Right kidney (tissue), 1 donor: ENCODE measurements at regions not wholly inside any gene's neighbourhood (a gene's known extent, or its start where the extent isn't known, plus 50 kb on each side); places are given as distances from the start of the nearest gene placed in this dataset.

Experiments used
- DNase-seq: peaks from one replicate; pipeline ENCODE4 v3.0.0-alpha.2; 2016

DNA sequence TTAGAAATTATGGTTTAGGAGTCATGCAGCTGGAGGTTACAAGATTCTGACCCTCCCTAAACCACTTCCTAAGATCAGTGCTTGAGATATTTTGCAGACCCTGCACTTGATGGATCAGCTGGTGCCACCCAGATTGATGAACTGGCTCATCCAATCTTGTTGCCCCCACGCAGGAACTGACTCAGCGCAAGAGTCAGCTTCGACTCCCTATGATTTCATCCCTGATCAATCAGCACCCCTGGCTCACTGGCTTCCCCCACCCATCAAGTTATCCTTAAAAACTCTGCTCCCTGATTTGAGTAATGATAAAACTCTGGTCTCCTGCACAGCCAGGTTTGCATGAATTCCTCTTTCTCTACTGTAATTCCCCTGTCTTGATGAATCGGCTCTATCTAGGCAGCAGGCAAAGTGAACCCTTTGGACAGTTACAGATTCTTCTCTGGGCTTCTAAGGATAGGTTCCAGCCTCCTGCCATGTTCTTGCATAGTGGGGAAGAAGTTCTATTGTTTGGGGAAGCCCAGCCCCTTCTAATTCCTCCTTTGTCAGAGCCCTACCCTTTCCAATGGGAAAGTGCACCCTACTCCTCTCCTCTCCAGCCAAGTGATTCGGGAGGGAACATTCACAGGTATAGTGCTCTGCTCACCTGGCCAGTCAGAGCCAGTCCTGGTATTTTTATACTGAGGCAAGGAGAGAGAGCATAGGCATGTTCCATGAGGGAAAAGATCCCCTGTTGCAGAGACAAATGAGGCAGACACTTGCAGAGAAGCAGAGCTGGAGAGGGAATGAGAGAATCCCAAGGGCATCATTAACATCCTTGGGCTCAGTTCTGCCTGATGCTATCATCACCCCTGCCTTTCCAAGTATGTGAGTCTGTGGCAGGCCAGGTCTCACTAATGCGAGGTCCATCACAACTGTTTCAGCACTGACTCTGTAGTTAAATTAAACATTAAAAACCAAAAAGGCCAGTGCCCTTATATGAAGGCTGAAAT is 224.4 kb upstream of the GALNT17 start:
- DNase-seq = no peak

DNA sequence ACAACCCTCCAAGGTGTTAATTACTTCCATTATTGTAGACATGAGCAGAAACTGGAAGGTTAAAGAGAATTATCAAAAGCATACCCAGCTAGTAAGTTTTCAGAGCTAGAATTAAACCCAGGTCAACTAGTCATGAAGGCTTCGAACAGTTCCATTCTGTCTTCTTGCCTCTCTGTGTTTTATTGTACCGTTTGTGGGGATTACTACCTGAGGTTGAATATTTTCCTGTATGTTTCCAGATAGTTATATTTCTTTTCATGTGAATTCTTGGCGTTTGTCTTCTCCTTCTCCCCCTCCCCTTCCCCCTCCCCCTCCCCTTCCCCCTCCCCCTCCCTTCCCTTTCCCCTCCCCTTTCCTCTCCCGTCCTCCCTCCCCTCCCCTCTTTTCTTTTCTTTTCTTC is 218.0 kb upstream of the GALNT17 start:
- no peak for DNase-seq

DNA sequence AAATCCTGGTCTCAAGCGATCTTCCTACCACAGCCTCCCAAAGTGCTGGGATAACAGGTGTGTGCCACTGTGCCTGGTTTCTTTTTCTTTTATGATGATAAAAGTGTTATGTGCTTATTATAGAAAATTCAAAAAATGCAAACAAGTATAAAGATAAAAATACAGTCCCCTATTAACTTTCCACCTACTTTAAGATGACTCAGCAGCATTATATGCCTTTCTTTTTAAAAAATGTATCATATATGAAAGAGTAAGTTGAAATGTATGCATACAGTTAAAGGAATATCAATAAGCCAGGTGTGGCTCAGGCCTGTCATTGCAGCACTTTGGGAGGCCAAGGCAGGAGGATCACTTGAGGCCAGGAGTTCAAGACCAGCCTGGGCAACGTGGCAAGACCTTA is 216.9 kb upstream of the GALNT17 start:
- DNase-seq = no peak

DNA sequence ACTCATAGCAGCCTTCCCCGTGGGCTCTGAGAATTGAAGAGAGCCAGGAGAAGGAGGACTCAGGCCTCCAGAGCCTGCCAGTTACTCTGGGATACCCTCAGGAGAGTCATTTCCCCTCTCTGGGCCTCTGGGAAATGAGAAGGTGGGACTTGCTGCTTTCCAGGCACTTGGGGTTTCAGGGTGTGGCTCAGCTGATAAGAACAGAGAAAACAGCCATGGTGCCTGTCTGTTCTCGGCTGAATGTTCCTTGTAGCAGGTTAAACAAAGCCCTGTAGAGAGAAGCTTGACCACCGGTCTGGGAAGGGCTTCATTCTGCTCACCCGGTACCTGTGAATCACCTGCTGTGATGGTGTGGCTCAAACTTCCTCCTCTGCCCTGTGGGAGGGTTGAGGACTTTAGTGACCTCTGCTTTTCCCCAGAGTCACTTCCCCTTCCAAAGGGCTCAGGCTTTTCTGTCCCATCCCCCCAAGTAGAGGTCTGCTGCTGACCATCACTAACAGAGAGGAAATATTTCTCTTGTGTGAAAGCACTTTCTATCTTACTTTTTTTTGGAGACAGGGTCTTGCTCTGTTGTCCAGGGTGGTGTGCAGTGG is 212.4 kb upstream of the GALNT17 start:
- no peak for DNase-seq

DNA sequence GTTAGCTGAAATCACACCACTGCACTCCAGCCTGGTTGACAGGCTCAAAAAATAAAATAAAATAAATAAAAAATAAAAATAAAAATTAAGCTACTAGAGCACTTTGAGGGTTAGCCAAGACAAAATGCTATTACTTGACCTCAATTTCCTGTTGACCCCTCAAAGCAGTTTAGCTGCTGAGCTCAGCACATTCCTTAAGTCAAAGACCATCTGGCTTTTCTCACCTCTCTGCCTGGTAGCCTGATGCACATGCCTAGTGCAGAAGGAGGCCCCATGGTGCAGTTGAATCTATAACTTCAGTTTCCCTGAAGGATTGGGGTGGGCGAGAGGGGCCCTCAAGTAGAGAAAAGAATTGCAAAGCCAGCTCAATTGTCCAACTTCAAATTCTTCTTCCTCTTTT is 211.1 kb upstream of the GALNT17 start:
- DNase-seq = peak; percentile 33

DNA sequence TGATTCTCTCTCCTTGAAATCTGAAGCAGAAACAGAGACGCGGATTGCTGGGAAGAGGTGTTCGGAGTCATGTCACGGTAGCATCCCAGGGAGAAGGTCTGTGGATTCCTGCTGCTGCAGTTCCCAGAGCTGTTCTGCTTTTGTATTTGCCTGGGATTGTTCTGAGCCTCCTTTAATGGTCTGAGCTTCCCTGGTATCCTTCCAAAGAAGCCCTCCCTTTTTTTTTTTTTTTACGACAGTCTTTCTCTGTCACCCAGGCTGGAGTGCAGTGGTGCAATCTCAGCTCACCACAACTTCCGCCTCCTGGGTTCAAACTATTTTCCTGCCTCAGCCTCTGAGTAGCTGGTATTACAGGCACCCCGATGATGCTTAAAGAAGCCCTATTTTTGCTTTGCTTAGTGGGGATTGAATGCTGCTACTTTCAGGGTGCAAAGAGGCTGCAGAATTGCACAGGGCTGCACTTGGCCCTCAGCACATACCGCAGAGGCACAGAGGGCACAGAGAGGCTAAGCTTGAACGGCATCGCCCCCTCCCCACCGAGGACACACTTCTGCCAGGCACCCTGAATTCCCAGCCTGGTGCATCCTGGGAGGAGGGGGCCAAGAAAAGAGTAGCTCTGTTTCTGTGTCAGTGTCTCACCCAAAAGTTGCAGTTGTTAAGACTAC is 208.6 kb upstream of the GALNT17 start:
- no peak for DNase-seq

DNA sequence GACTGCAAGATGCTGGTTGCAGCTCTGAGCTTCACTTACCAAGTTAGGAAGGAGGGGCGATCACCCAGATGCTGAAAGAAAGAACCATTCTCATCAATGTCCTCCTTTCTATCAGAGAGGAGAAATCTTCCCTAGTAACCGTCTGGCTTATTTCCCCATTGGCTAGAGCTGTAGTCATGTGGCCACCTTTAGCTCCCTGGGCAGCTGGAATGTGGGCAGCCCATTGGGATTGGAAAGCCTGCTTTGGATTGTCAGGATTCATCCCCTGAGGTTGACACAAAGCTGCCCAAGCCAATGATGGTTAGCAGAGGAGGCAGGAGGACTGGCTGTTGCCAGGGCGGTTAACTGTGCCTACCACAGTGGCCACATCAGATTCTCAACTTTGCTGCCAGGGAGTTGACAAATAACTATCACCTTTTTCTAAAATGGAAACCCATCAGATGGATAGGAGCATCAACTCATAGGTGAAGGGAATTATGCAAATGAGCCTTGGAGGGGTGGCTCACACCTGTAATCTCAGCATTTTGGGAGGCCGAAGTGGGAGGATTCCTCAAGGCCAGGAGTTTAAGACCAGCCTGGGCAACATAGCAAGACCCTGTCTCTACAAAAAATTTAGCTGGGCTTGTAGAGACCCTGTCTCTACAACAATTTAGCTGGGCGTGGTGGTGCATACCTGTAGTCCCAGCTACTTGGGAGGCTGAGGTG is 206.4 kb upstream of the GALNT17 start:
- no peak for DNase-seq

DNA sequence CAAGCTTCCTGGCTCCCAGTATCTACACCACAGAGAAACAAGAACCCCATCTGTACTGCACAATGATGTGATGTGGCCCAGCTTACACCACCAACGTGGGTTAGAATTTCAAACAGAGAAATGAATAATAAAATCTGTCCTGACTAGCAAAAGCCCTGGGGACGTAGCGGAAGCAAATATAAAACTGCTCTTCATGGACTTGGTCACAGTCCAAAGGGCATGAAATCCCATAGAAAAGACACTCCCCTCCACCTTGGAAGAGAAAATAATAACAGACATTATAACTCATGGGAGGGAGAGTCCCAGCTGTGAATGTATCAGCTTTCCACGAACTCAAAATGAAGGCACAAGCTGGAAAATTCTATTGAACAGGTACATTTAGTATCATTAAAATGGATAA is 205.3 kb upstream of the GALNT17 start:
- no peak for DNase-seq

DNA sequence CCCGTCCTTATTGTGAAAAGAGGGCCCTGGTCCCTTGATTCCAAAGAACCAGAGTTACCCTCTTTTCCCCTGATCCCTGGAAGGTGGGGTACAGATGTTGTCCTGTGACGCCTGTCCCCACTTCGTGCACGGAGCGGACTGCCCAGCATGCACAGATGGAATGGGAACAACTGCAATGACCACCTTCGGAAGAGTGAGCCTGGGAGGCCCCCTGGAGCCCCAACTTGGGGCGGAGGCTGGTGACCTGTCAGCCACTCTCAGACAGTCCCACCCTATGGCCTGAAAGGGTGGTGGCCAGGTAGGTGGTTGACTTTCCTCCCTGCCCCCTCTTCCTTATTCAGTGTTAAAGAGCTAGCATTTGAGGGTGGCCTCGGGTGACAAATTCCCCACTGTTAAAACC is 196.6 kb upstream of the GALNT17 start:
- no peak for DNase-seq

DNA sequence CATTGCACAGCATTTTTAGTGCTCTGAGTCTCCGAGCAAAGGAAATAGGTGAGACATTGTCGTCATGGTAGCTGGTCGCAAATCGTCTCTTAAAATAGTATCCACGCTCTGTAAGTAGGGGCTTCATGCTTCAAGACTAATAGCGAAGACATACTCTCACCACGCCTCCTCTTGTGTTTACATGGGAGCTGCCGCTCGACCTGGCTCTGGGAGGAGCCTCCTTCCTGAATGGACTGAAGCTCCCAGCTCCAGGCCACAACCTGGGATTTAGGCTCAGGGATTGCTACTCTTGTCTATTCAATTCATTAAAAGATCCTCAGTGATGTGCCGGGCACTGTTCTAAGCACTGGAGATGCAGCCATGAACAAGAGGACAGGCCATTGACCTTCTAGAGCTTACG is 196.1 kb upstream of the GALNT17 start:
- no peak for DNase-seq

DNA sequence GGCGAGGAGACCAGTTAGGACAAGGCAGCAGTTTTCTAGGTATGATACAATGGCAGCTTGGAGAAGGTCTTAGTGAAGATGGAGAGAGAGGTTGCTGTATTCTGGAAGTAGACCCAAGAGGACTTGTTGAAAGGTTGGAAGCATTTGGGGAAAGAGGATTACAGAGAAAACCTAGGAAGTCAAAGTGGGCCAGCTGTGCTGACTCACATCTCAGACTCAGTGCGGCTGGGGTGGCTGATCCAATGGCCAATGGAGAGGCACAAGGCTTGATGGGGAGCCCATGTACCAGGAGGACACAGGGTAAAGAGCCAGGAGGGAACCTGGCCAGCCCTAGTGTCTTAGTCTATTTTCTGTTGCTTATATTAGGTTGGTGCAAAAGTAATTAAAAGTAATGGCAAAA is 194.5 kb upstream of the GALNT17 start:
- DNase-seq = no peak

DNA sequence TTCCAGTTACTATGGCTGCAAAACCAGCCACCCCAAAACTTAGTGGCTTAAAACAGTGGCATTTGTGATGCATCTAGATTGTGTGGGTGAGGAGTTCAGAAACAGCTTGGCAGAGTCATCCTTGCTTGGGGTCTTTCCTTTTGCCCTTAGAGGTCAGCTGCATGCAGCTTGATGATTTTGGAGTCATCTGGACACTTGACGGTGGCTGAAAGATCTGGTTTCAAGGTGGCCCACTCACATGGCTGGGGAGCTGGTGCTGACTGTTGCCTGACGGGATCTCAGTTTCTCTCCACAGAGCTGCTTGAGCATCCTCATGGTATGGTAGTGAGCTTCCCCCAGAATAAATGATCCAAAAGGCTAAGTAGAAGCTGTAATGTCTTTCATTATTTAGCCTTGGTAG is 191.3 kb upstream of the GALNT17 start:
- no peak for DNase-seq

DNA sequence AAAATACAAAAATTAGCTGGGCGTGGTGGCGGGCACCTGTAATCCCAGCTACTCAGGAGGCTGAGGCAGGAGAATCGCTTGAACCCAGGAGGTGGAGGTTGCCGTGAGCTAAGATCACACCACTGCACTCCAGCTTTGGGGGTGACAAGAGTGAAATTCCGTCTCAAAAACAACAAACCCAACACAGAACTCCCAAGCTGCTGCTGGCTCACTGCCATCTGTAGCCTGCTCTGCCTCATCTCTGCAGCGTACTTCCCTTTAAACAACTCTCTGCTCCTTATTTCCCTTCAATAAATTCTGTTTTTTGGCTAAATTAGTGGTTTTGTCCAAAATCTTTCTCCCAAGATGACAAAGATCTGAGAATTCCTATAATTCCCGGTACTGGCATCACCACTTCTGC is 189.2 kb upstream of the GALNT17 start:
- no peak for DNase-seq

DNA sequence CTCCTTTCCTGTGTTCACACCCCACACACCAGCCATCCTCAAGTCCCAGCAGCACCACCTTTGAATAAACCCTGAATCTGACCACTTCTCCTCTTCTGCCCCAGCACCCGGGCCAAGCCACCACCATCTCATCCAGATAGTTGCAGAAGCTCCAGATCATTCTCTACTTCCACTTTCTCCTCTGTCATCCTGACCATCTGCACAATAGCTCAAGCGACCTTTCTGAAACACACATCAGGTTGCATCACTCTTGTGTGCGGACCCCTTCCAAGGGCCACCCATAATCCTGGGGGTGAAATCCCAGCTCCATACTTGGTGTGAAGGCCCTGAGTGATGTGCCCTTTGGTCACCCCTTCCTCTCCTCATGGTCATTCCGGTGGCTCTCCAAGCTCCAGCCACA is 187.4 kb upstream of the GALNT17 start:
- DNase-seq = no peak

DNA sequence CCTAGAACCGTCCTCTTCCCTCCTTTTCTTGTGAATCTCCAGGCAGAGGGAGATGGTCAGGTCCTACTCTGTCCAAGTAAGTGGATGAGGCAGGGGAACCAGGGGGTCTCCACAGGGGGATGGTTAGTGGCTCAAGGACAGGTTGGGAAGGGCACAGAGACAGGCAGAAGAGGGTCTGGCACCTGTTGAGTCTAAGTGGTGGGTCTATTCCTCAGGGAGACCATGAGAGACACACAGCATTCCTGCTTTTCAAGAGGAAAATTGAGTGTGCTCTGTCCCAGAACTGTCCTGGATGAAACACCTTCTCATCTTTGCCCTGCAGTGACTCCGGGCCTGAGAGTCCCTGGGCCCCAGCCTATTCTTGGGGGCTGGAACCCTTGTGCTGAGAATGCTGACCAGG is 184.8 kb upstream of the GALNT17 start:
- DNase-seq = no peak

DNA sequence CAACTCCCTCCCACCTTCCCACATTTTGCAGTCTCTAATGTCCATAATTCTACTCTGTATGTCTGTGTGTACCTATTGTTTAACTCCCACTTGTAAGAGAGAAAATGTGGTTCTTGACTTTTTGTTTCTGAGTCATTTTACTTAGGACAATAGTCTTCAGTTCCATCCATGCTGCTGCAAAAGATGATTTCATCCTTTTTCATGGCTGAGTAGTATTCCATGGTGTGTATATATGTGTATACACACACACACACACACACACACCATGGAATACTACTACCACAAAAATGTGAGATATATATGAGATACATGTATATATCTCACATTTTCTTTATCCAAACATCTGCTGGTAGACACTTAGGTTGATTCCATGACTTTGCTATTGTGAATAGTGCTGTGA is 182.1 kb upstream of the GALNT17 start:
- DNase-seq = no peak

DNA sequence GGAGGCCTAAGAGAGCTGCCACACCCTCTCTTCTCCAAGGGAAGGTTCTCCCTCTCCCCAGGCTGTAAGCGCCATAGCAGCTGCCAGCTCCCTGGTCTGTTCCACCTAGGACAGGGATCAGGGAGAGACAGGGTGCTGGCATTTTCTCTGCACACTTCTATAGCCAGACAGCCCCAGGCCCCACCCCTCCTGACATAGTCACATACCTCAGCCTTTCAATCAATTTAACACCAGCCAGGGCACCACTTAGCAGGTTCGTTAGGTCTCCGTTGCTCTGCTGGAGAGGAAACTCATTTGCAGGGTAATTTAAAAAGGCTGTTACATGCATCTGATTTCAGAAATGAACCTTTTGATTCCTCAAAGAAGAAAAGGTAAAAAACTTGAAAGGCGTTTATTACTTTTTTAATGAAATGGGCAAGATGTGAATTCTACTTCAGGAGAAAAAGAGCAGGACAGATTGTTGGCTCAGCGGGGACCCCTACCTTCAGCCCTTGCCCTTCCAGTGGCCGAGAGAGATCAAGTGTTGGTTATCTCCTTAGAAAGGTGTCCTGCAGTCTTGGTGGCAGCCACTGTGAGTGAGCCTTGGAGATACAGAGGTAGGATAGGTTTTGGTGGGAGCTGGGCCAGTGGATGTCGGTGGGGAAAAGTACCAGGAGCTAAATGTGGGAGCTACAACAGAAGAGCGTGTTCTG is 180.5 kb upstream of the GALNT17 start:
- DNase-seq = no peak

DNA sequence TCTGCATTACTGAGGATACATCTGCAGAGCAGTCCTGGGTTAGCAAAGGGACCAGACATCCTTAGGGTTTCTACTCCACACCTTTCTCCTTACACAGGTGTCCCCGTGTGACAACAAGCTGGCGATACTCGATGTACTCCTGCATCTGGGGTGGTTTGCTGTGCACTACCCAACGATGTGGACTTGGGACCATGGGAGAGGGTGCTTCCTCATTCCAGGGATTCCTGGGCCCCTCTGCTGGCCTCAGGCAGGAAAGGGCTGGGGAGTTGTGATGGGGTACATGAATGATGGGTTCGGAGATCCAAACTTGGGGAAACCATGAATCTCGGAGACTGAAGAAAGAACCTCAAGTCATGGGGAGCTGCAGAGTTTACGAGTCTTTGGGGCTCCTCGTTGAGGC is 179.6 kb upstream of the GALNT17 start:
- no peak for DNase-seq

DNA sequence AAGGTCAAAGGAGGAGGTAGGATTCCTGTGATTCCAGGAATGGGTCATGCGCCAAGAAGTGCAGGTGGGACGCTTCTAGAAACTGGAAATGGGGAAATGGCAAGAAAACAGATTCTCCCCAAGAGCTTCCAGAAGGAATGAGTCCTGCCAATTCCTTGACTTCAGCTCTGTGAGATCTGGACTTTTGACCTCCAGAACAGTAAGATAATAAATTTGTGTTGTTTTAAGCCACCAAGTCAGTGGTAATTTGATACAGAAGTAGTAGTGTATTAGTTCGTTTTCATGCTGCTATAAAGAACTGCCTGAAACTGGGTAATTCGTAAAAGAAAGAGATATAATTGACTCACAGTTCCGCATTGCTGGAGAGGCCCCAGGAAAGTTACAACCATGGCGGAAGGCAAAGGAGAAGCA is 178.6 kb upstream of the GALNT17 start:
- peak; percentile 17 for DNase-seq

DNA sequence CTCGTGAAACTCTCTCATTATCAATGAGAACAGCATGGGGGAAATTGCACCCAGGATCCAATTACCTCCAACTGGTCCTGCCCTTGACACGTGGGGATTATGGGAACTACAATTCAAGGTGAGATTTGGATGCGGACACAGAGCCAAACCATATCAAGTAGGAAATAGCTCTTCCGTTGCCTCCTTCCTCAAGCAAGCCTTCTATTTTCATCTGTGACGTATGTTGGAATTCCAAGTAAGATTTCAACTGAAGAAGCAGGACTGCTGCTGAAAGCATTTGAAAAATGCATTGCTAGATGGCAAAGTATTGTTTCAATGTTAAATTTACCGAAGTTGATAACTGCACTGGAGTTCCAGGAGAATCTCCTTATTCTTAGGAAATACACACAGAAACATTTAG is 178.1 kb upstream of the GALNT17 start:
- DNase-seq = no peak

DNA sequence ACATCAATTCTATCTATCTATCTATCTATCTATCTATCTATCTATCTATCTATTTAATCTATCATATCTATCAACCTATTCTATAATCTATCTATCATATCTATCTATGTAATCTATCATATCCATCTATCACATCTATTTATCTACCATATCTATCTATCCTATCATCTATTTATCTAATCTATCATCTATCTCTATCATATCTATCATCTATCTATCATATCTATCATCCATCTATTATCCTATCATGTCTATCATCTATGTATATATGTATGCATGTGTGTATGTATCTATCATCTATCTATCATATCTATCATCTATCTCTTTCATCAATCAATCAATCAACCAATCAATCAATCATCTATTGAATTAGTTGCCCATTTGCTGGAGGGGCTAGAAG is 159.3 kb upstream of the GALNT17 start:
- DNase-seq = no peak

DNA sequence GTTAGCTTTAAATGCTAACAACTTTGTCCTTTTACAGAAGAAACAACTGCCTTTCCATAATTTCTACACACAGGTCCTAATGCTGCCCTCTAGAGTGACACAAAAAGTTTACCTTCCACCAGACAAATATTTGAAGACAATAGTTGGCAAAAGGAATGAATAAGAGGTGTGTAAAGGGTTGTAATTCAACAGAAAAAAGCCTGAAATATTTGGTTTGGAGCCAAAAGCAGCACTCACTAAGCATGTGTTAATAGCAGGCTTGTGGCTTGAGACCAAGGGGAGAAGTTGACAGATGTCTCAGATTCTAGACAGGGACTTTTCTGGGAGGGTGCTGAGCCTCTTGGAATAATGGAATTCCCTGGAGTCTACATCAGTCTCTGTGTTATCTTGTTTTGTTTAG is 156.2 kb upstream of the GALNT17 start:
- DNase-seq = no peak
